NCI-H1694 treated with DMSO at 0.1 percent for 48 hours (cell line): ENCODE measurements at regions not wholly inside any gene's neighbourhood (a gene's known extent, or its start where the extent isn't known, plus 50 kb on each side); places are given as distances from the start of the nearest gene placed in this dataset.

Experiments
- DNase-seq: peaks from one replicate; lab custom pipeline; 2025; lab: John Stamatoyannopoulos, UW

DNA sequence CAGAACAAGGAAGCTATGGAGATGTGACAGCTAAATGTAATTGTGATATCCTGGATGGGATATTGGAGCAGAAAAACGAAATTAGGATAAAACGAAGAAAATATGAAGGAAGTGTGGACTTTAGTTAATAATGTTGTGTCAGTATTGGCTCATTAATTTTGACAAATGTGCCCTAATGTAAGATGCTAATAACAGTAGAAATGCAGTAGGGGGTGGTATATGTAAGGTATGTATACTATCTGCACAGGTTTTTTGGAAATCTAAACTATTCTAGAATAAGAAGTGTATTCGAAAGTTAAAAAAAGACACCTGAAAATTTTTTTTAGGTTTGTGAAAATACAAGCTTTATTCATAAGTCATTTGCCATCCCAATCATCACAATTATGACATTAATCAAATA lies 421.4 kb upstream of the B3GALT2 start:
- DNase-seq: no peak

DNA sequence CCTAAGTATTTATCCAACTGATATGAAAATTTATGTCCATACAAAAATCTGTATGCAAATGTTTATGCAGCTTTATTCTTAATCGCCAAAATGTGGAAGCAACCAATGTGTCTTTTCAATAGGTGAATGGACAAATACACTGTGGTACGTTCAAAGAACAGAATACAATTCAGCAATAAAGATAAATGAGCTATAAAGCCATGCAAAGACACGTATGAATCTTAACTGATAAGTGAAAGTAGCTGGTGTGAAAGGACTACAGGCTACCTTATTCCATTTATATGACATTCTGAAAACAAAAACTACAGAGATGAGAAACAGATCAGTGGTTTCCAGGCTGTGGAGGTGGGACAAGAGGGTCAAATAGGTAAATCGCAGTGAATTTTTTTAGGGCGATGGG lies 419.6 kb upstream of the B3GALT2 start:
- DNase-seq: no peak

DNA sequence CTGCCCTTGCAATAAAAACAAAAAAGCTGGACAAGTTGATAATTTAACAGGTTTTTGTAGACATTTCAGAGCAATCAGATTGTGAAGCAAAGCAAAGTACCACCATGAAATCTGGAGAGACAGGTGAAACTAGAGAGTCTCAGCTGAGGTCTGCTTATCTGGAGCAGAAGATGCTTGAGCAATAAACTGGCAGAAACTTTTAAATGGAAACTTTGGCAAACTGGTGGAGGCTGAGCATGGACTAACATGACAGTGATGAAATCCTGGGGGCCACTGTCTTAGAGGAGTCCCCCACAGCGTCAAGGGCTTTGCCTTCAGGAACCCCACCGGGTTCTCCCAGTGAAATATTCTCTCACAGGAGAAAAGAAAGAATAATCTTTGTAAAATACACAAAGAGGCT lies 416.3 kb upstream of the B3GALT2 start:
- DNase-seq: no peak

DNA sequence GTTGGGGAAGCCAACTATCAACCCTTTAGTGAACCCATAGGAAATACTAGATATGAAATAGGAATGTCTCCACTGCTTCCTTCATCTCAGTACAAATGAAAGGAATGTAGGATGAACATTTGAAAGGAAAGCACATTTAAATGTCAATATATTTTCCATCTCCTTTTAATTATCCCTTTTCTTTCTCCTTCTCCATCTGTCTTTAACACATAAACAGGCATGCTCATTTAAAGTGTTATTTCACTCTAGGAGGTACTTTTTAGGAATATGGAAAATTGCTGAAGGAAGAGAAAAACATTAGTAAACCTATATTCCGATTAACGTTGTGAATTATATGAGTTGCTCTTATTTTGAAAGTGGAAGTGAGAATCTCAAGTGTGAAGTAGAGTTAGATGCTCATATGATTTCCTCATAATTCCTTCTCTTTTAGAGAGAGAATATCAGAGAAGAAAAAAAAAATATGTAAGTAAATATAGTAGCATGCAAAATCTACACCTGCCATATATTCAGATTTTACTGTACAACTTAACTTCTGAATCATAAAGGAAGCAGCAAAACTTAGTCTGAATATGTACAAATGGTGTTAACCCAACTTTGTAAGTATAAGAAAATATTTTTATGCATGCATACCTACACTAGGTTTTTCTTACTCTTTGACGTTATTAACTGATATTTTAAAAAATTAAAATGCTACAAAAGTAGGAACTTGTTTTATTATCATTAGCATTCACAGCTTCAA lies 406.9 kb upstream of the B3GALT2 start:
- DNase-seq: no peak

DNA sequence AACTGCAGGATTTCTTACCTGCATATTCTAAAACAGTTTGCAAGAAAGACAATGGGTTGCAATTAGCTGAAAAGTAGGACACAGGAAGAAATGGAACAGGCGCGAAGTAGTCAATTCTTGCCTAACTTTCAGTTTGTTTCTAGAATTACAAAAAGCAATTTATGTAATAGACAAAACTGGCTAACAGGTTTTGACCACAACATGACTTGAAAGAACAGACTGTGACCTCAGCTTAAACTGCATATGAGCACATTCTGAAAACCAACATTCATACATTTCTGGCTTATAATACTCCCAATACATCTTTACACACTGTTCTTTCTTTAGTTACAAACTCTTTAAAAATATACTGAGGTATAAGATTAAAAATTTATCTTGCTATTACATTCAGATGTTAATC lies 405.9 kb upstream of the B3GALT2 start:
- no peak for DNase-seq

DNA sequence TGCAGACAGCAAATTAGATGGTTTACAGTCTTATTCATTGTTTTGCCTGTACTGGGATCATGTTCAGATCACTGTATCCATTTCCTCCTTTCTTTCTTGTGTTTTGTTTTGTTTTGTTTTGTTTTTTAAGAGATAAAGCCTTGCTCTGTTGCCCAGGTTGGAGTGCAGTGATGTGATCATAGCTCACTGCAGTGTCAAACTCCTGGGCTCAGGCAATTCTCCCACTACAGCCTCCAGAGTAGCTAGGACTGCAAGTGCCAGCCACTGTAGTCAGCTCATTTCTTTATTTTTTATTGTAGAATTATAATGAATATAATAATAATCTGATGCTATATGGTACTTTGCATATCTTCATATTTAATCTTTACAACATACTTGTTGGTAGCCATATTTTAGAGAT lies 403.7 kb upstream of the B3GALT2 start:
- DNase-seq: no peak

DNA sequence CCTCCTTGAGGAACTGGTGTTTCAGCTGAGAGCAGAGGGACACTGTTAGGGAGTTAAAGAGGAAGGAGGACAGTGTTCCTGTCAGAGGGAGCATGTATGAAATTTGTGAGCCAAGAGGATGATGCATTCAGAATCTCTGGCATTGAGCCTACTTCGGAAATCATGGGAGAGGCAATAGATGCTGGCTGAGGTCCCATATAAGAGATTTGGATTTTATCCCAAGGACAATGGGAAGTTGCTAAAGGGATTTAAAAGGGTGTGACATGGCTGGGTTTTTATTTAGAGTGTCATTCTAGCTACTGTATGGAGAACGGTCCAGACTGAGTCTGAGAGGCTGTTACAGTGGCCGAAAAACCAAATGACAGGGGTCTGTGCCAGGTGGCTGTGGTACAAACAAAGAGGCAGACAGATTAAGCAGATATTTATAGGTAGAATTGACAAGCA lies 403.2 kb upstream of the B3GALT2 start:
- peak; percentile 58 for DNase-seq

DNA sequence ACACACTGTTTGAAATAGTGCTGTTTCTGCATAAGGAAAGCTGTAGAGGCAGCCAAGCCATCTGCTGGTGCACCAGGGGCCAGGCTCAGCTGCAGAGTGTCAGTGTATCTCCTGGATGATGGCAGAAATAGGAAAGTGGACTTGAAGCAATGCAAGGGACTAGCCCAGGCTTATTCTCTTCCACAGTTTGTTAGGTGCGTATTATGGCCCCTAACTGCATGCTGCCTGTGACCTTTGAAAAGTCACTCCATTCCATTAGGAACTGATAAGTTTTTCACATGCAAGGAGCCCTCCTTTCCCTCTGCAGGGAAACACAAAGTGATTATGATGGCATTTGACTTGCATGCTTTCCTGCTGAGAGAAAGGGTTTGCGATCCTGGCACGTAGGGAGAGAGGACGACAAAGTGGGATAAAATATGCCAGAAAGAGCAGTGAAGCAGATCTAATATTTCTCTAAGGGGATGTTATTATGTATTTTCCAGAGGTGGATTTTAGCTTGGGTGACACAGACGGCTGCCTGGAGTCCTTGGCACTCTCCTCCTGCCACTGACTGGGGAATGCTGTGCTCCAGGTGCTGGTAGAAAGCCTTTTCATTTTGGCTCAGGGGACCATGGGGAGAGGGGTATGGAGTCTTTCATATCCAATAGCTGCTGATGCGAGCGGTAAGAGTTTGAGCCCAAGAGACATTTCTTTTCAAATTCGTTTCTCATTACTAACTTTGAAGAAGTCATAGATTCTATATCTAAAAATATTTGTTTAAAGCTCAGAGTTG lies 402.1 kb upstream of the B3GALT2 start:
- peak; percentile 83 for DNase-seq

DNA sequence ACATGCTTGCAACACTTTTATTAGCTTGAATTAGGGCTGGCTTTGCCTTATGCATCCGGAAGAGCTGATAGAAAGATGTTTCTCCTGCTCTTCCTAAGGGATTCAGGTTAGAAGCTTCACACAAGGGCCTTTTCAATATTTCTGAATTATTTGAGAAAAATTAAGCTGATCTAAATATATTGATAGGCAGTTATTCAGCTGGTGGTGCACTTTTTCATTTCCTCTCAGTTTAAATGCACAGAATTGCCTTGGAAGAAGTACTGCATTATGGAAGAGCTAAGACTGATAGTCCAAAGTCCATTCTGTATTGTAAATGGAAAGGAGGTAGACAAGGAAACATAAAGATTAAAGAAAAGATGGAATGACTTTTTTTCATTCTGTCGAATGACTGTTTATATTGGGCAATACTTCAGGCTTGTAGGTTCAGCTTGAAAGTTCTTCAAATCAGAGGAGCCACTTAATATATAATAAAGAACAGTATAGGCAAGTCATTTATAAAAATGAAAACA lies 398.4 kb upstream of the B3GALT2 start:
- DNase-seq: no peak

DNA sequence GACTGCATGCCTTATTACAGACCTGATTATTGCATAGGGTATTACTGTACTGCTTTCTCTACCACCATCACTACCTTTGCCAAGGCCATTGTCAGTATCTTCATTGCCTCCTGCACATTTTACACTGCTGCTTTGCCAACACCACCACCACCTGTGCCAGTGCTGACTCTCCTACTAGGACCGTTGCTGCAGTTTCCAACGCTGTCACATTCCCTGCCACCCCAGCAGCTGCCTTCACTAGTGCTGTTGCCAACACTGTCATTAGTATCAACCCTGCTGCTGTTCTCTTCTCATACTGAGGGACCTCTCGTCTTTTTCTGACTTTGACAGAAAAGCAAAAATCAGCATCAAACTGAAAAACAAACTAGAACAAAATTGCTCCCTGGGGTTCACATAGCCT lies 394.9 kb upstream of the B3GALT2 start:
- peak; percentile 87 for DNase-seq

DNA sequence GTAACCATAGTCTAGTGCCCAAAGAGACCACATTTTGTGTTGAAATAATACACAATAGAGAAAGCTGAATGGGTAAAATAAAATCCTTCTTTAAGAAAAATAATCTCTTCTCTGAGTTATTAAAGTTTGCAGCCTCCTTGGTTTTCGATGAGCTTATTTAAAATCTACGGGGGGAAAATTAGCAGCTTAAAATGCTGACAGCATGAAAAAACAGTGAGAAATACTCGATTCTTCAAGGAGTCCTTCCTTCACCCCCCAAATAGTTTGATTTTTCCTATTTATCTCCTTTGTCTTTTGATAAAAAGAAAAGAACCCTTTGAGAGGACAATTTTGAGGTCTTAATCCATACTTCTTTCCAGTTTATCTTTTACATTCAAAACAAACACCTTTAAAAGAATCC lies 394.0 kb upstream of the B3GALT2 start:
- no peak for DNase-seq

DNA sequence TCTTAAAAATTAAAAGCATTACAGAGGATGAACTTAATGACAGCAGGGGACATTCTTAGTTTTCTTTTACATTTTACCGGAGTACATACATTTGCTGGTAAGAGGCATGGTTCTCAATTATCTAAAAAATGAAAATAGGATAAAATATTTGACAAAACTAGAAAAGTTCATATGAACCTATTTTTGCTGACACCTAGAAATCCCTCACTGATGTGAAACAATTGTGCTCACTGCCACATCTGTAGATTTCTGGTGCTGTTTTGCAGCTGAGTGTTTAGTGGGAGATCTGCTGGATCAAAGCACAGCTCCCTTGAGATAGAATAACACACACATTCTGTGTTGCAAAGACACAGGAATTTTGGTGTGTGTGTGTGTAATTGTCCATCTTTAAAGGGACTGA lies 392.9 kb upstream of the B3GALT2 start:
- no peak for DNase-seq

DNA sequence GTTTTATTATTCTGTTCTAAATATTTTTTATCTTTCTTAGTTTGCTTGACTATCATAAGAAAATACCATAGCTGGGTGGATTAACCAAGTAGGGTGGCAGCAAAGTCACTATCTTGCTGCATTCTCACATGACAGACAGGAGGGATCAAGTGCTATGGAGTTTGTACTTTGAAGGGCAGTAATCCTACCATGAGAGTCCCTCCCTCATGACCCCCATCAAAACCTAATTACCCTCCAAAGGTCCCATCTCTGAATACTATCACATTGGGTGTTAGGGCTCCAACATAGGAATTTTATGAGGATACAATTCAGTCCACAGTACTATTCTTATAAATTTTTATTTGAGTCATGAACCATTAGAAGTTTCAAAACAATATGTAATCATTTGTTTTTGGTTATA lies 388.5 kb upstream of the B3GALT2 start:
- no peak for DNase-seq

DNA sequence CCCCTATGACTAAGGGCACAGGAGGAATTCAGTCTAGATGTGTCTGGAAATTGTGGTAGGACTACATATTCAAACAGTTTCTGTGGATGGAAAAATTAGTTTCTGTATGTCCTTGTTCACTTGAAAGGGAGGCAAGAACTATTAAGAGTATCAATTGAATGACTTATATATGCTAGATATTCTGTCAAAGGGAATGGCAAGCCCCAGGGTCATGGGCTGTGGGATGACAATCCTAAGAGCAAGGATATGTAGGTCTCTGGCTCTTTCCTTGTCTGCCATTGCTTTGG lies 383.5 kb upstream of the B3GALT2 start:
- no peak for DNase-seq

DNA sequence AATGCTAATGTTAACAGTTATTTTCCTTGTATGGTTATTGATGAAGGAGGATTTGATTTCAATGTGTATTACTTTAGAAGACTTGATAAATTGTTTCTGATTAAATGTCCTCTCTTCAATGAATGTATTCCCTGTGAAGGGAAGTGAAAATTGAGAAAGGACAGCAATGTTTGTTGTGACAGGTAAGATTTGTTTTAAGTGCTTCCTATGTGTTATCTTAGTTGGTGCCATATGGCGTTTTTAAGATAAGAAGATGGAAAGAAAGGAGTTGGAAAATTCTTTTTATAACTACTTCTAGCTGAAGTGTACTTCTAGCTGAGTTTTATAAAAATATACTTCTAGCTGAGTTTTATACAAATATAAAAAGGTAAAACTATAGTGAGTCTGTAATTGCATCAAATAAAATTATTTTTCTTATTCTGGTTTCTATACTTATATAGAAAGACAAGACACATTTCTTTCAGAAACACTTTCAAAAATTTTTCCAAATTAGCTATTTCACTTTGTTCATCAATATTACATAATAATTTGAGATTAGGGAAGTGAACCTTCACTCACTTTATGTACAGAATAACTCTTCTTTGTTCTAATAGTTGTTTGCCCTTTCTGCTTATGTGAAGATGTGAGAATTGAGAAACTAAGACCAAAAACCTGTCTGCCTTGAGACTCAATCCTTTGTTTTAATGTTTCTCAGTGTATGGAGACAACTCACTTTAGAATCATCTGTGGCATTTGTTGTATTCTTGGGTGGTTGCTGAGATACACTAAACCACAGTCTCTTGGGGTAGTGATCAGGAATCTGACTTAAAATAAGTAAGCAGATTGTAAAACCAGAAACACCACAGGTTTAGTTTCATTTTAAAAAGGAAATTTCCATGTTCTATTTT lies 382.9 kb upstream of the B3GALT2 start:
- no peak for DNase-seq

DNA sequence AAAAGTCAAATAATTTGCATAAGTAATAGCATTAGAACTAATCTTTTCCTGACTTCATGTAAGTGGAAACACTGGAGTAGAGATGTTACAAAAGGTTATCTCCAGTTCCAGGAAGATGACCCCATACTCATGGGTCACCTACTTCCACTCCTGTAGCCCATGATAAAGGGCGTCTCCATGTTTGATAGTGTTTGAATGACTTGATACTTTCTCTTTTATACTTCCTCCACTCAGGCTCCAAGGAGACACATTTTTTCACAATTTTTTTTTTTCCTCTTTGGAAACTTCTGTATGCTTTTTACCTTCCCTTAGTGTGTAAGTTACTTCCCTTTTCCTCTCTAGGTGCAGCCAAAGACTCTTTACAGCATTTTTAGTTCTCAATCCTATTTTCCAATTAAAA lies 382.1 kb upstream of the B3GALT2 start:
- DNase-seq: no peak

DNA sequence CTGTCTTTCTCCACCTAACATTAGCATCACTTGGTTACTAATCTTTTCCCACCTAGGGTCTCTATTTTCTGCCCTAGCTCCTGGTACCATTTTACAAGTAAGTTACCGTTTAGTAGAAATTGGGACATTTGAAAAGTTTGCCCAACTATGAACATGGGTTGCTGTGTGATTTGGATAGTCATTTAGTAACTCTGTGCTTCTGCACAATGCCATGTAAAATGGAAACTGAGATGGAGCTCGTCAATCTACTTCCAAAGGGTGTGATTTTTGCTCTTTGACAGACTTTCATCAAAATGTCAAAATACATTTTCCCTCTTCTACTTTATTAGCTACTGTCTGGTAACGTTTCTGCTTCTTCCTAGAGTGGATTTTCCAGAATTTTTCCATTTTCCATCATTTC lies 381.5 kb upstream of the B3GALT2 start:
- DNase-seq: no peak

DNA sequence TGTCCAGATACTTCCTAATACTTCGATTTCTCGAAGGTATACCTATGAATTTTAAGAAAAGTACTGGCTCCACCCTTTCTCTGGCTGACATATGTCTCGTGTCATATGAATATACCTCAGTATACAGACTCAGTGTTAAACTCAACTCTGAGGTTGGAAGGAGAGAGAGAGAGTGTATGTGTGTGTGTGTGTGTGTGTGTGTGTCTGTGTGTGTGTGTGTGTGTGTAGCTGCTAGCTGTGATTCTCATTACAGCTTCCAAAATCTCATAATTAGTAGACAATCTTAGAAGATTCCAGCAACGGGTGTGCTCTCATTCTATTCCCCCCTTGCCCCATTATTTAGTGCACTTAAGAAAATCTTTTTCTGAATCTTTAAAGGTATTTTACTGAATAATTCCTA lies 380.3 kb upstream of the B3GALT2 start:
- no peak for DNase-seq

DNA sequence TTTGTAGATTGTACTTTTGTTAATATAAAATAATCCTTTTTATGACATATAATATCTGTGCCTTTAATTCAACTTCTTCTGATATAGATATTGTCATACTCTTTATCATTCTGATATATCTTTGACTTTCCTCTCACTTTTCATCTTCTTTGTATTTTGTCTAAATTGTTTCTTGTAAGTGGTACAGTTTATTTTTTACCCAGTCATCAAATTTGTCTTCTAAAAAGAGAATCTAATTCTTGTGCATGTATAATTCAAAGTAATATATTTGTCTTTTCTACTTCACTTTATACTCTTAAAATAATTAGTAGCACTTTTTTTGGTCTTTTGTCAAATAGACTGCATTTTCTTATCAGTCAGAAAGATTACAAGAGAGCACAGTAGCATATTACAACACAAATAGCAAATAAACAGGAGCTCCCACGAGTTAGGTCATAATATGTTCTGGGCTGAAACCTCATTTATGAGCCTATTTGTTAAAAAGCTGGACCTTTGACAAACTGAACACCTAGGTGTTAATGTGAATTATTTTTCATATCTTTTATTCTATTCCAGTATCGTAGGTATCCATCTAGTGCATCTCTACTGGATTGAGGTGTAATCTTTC lies 379.7 kb upstream of the B3GALT2 start:
- DNase-seq: no peak

DNA sequence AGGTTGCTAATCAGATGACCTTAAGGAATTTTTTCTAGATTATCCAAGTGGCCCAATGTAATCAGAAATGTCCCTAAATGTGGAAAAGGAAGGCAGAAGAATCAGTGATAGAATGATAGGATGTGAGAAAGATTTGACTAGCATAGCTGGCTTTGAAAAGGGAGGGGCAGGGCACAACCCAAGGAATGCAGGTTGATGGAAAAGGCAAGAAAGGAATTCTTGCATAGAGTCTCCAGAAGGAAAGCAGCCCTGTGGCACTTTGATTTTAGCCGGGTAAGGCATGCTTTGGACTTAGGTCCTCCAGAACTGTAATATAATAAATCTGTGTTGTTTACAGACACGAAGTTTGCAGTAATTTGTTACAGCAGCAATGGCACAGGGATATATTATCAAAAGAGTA lies 375.7 kb upstream of the B3GALT2 start:
- DNase-seq: no peak

DNA sequence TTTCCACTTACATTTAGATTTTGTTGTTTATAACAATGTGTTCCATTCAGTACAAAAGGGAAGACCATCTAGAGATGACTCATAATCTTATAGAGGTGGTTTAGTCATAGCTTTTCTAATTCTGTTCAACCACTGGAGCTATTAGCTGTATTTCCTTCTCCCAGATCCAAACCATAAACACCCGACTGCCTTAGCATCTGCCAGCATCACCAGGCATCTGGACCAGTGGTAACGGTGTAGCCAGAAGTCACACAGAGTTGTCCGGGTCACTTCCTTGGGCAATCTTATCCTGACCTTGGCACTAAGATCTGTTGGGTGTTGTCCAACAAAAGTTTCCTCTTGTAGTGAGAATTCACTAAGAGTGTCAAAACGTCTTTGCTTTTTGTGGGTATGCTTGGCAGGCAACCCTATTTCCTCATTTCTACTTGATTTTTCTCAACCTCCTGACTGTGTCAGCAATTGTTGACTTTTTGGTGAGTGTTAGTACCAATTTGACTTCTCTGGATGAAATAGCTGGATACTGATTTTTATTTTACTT lies 372.1 kb upstream of the B3GALT2 start:
- no peak for DNase-seq
